ENCODE measurements at regions not wholly inside any gene's neighbourhood (a gene's known extent, or its start where the extent isn't known, plus 50 kb on each side); places are given as distances from the start of the nearest gene placed in this dataset.

- Histone ChIP-seq H3K9me3 (no peaks in the 10 kb centered on the region), H3K4me3 (no peak overlapping the region), H3K36me3 (ENCODE audit: low read depth) (no peaks in the 10 kb centered on the region), H3K4me1 (ENCODE audit: low read depth) (no peaks in the 10 kb centered on the region)
- DNase-seq (no peak), ATAC-seq (no peak)
- intact Hi-C loops (cut with DNase I, micrococcal nuclease) = no loop called here
- no peak for TF ChIP-seq CTCF (IDR thresholded peaks at IDR 0.05)
Observed at GRCh38 chr7:113010377-113010776, 76.2 kb downstream of the GPR85 start.

GRCh38 chr7:113008755-113009154 is 77.9 kb downstream of the GPR85 start:
- Histone ChIP-seq H3K36me3 (ENCODE audit: low read depth) (no peaks in the 10 kb centered on the region), H3K4me3 (no peak overlapping the region), H3K9me3 (no peaks in the 10 kb centered on the region), H3K4me1 (ENCODE audit: low read depth) (no peaks in the 10 kb centered on the region)
- ATAC-seq (no peak), DNase-seq (no peak)
- no peak for TF ChIP-seq CTCF (IDR thresholded peaks at IDR 0.05)
- intact Hi-C loops (cut with DNase I, micrococcal nuclease) = no loop called here

GRCh38 chr7:113004726-113005454 is 81.7 kb downstream of the GPR85 start:
- no peak for DNase-seq
- ATAC-seq = no peak
- intact Hi-C loops (cut with DNase I, micrococcal nuclease) = no loop called here
- TF ChIP-seq CTCF (IDR thresholded peaks at IDR 0.05) = no peak
- Histone ChIP-seq H3K36me3 (ENCODE audit: low read depth) (no peaks in the 10 kb centered on the region), H3K4me3 (no peak overlapping the region), H3K9me3 (no peaks in the 10 kb centered on the region), H3K4me1 (ENCODE audit: low read depth) (no peaks in the 10 kb centered on the region)

GRCh38 chr7:113000316-113001020 is 86.2 kb downstream of the GPR85 start:
- Histone ChIP-seq H3K4me3 (no peak overlapping the region), H3K4me1 (ENCODE audit: low read depth) (no peaks in the 10 kb centered on the region), H3K36me3 (ENCODE audit: low read depth) (no peaks in the 10 kb centered on the region), H3K9me3 (no peaks in the 10 kb centered on the region)
- no peak for DNase-seq
- TF ChIP-seq CTCF (IDR thresholded peaks at IDR 0.05) = no peak
- no peak for ATAC-seq
- intact Hi-C loops (cut with DNase I, micrococcal nuclease) = no loop called here

- Histone ChIP-seq H3K4me3 (no peak overlapping the region), H3K4me1 (ENCODE audit: low read depth) (no peaks in the 10 kb centered on the region), H3K36me3 (ENCODE audit: low read depth) (no peaks in the 10 kb centered on the region), H3K9me3 (no peaks in the 10 kb centered on the region)
- no peak for ATAC-seq
- intact Hi-C loops (cut with DNase I, micrococcal nuclease) = no loop called here
- DNase-seq = no peak
- no peak for TF ChIP-seq CTCF (IDR thresholded peaks at IDR 0.05)
Observed at GRCh38 chr7:112997831-112998230, 88.8 kb downstream of the GPR85 start.

Measured in mucosa of descending colon (tissue), 3 donors.